GM12878 (cell line): ENCODE measurements at regions not wholly inside any gene's neighbourhood (a gene's known extent, or its start where the extent isn't known, plus 50 kb on each side); places are given as distances from the start of the nearest gene placed in this dataset.

Experiments
- ATAC-seq: fragments of 200-7000 bp; cut with Tn5 transposase; 3 replicates; pipeline ENCODE4 v1.9.1; 2020; ENCODE audit warnings: mild to moderate bottlenecking, moderate library complexity
- BruUV-seq: library from RNA; stranded (reverse); fragments of 400-500 nt; replicated peaks from 2 replicates; lab custom pipeline; 2021; lab: Mats Ljungman, UMichigan
- CTCF ChIA-PET: fragments of 300-600 bp; sonication (Branson Sonifier 250); formaldehyde crosslinking; extraction: SDS; loops from one replicate; lab custom pipeline; 2021; ENCODE audit warnings: inconsistent platforms; lab: Yijun Ruan, JAX
- POLR2A ChIA-PET: fragments of 350-600 bp; formaldehyde crosslinking; extraction: SDS; loops from one replicate; lab custom pipeline; 2021; ENCODE audit warnings: inconsistent platforms; lab: Charles Lee
- RAD21 ChIA-PET: fragments of 300-600 bp; sonication (Branson Sonifier 250); formaldehyde crosslinking; loops from one replicate; lab custom pipeline; 2023; ENCODE audit warnings: antibody characterized with exemption; ENCODE audit not compliant: unreplicated experiment; lab: Charles Lee
- SMC1A ChIA-PET: fragments of 300-600 bp; sonication (Branson Sonifier 250); formaldehyde crosslinking; loops from one replicate; lab custom pipeline; 2023; ENCODE audit not compliant: unreplicated experiment, uncharacterized antibody; lab: Charles Lee
- DNase-seq: peaks from one replicate; pipeline ENCODE4 v3.0.0-alpha.2; 2011; ENCODE audit warnings: low read depth, low spot score
- FAIRE-seq: peaks from 3 replicates; lab custom pipeline; 2011; peaks lifted over from hg19 to GRCh38; lab: Jason Lieb, UNC
- H2AFZ ChIP-seq: 2 replicates; pipeline ENCODE4 v1.6.0; 2011; ENCODE audit warnings: low read depth, low read length, control low read depth; ENCODE audit not compliant: control insufficient read depth
- H3K27ac ChIP-seq: 2 replicates; pipeline ENCODE4 v1.5.1; 2011; ENCODE audit warnings: control low read depth; ENCODE audit not compliant: control insufficient read depth, insufficient read depth
- H3K27me3 ChIP-seq, 2 experiments: replicated peaks in 1 of 2; 2 replicates each; pipeline versions ENCODE4 v1.6.0 to v1.6.1; 2011; ENCODE audit warnings: low read length in 1 of 2; ENCODE audit not compliant: control insufficient read depth in 2 of 2, insufficient read depth in 2 of 2
- H3K36me3 ChIP-seq, 2 experiments: 2 replicates each; pipeline ENCODE4 v1.5.1; 2011; ENCODE audit warnings: low read length in 1 of 2; ENCODE audit not compliant: control insufficient read depth in 2 of 2, insufficient read depth in 2 of 2
- H3K4me1 ChIP-seq: 2 replicates; pipeline ENCODE4 v1.6.1; 2011; ENCODE audit warnings: mild to moderate bottlenecking, low read length, moderate library complexity, mixed read lengths; ENCODE audit not compliant: control insufficient read depth, insufficient read depth
- H3K4me2 ChIP-seq: 2 replicates; pipeline ENCODE4 v1.6.0; 2011; ENCODE audit warnings: control low read depth; ENCODE audit not compliant: control insufficient read depth, insufficient read depth
- H3K4me3 ChIP-seq: fragments of 200-600 bp; sonication (generic); 2 replicates; pipeline ENCODE4 v1.5.1; 2016
- H3K79me2 ChIP-seq: 2 replicates; pipeline ENCODE4 v1.6.0; 2011; ENCODE audit warnings: low read length; ENCODE audit not compliant: control insufficient read depth, insufficient read depth
- H3K9ac ChIP-seq: 2 replicates; pipeline ENCODE4 v1.8.0; 2011; ENCODE audit warnings: low read length, control low read depth, mixed read lengths; ENCODE audit not compliant: control insufficient read depth, insufficient read depth
- H3K9me3 ChIP-seq: replicated peaks from 3 replicates; pipeline ENCODE4 v1.5.1; 2011; ENCODE audit warnings: mild to moderate bottlenecking, low read length; ENCODE audit not compliant: control insufficient read depth, insufficient read depth
- H4K20me1 ChIP-seq: 2 replicates; pipeline ENCODE4 v1.6.0; 2011; ENCODE audit not compliant: control insufficient read depth, insufficient read depth
- EGR1 ChIP-seq, 2 experiments: IDR thresholded peaks; 1 replicate in 1 of 2; 2 replicates in 1 of 2; pipeline ENCODE4 v1.6.1; 2011 to 2012; ENCODE audit warnings: low read depth in 2 of 2, low read length in 2 of 2, borderline replicate concordance in 1 of 2, mild to moderate bottlenecking in 1 of 2, moderate library complexity in 1 of 2
- NFIC ChIP-seq: IDR thresholded peaks from 2 replicates; pipeline ENCODE4 v1.6.1; 2012; ENCODE audit warnings: low read depth, mild to moderate bottlenecking, inconsistent platforms, low read length, moderate library complexity
- RBBP5 ChIP-seq: fragments of 200-600 bp; sonication (generic); conservative IDR thresholded peaks from 2 replicates; pipeline ENCODE4 v1.6.1; 2016
- SIN3A ChIP-seq: IDR thresholded peaks from 2 replicates; pipeline ENCODE4 v1.6.1; 2012; ENCODE audit warnings: low read depth, low read length, improper control_type of control experiment
- SMAD1 ChIP-seq: fragments of 450-650 bp; IDR thresholded peaks from 2 replicates; pipeline ENCODE4 v1.6.1; 2018; ENCODE audit warnings: mild to moderate bottlenecking, low read depth; ENCODE audit not compliant: partially characterized antibody
- SMAD5 ChIP-seq: IDR thresholded peaks from 2 replicates; pipeline ENCODE4 v1.6.1; 2016; ENCODE audit warnings: antibody characterized with exemption, low read depth
- SREBF2 ChIP-seq: IDR thresholded peaks from 2 replicates; pipeline ENCODE4 v1.6.1; 2012; ENCODE audit warnings: mild to moderate bottlenecking, low read length
- WGBS: methylation state at CpG from one replicate; pipeline ENCODE4 v1.1.6; 2016; ENCODE audit warnings: low lambda C conversion rate; ENCODE audit not compliant: insufficient replicate concordance, insufficient coverage; ENCODE audit errors: missing lambda C conversion rate; 5-methylcytosine and 5-hydroxymethylcytosine counted together
- in situ Hi-C: fragments of 300-500 bp; cut with MboI; formaldehyde crosslinking; loops from 9 replicates; pipeline ENCODE4 v1.14.3; 2018; ENCODE audit warnings: mixed read lengths
- intact Hi-C: fragments of 100-400 bp; cut with micrococcal nuclease; formaldehyde crosslinking; loops from one replicate; pipeline ENCODE4 v1.14.2; 2022; ENCODE audit not compliant: unreplicated experiment
- TF ChIP-seq, protein P1 (sequence below): IDR thresholded peaks from 2 replicates; pipeline ENCODE4 v1.6.1; 2011; ENCODE audit warnings: borderline replicate concordance, low read depth, mild to moderate bottlenecking, moderate library complexity, low read length; ENCODE audit not compliant: insufficient read depth, poor library complexity, severe bottlenecking
- TF ChIP-seq, protein P2 (sequence below): fragments of 450-650 bp; IDR thresholded peaks from 2 replicates; pipeline ENCODE4 v1.6.1; 2017; ENCODE audit warnings: mild to moderate bottlenecking

DNA sequence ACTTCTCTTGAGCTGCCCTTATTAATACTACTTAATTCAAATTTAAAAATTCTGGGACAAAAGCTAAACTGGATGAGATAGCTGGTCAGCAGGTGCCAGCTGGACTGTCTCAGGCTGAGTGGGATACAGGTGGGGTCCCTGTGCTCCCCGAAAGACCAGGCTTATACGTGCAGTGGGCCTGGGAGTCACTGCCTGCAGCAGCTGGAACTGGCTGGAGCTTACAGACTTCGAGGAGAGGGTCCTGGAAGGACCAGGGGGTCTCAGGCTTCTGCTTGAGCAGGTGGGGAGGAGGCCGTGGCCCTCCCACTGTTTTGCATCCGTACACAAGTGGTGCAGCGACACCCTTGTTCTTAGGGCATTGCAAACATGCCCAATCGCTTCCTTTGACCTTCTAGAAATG lies 203.7 kb downstream of the GLRX3 start:
- 5% methylated on average over 7 of the region's 7 CpGs for WGBS
- no peak overlapping the region for H3K9ac ChIP-seq
- DNase-seq (no peak), ATAC-seq (no peak), FAIRE-seq (no peak)
- no peaks in the 10 kb centered on the region for H3K36me3 ChIP-seq
- BruUV-seq: no TSS peak
- no peak overlapping the region for H3K4me2 ChIP-seq
- ChIA-PET SMC1A (no interaction called here), POLR2A (no interaction called here), CTCF (no interaction called here), RAD21 (no interaction called here)
- no peak overlapping the region for H3K4me3 ChIP-seq
- no peak overlapping the region for H3K27ac ChIP-seq
- in situ Hi-C loops: no loop called here
- intact Hi-C loops: no loop called here
- no peaks in the 10 kb centered on the region for H3K9me3 ChIP-seq
- H3K79me2 ChIP-seq: no peaks in the 10 kb centered on the region
- no peaks in the 10 kb centered on the region for H3K27me3 ChIP-seq
- H2AFZ ChIP-seq: no peak overlapping the region
- H3K4me1 ChIP-seq: no peaks in the 10 kb centered on the region
- no peaks in the 10 kb centered on the region for H4K20me1 ChIP-seq
- TF ChIP-seq SMAD1 (no peak), SMAD5 (no peak), SREBF2 (no peak), RBBP5 (no peak), NFIC (no peak), EGR1 (IDR thresholded peaks at IDR 0.05; ENCODE audit: borderline replicate concordance in 1 of 2, low read depth in 2 of 2, low read length in 2 of 2) (no peak), SIN3A (no peak)
- TF ChIP-seq, protein P1, sequence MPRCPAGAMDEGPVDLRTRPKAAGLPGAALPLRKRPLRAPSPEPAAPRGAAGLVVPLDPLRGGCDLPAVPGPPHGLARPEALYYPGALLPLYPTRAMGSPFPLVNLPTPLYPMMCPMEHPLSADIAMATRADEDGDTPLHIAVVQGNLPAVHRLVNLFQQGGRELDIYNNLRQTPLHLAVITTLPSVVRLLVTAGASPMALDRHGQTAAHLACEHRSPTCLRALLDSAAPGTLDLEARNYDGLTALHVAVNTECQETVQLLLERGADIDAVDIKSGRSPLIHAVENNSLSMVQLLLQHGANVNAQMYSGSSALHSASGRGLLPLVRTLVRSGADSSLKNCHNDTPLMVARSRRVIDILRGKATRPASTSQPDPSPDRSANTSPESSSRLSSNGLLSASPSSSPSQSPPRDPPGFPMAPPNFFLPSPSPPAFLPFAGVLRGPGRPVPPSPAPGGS: no peak
- TF ChIP-seq, protein P2, sequence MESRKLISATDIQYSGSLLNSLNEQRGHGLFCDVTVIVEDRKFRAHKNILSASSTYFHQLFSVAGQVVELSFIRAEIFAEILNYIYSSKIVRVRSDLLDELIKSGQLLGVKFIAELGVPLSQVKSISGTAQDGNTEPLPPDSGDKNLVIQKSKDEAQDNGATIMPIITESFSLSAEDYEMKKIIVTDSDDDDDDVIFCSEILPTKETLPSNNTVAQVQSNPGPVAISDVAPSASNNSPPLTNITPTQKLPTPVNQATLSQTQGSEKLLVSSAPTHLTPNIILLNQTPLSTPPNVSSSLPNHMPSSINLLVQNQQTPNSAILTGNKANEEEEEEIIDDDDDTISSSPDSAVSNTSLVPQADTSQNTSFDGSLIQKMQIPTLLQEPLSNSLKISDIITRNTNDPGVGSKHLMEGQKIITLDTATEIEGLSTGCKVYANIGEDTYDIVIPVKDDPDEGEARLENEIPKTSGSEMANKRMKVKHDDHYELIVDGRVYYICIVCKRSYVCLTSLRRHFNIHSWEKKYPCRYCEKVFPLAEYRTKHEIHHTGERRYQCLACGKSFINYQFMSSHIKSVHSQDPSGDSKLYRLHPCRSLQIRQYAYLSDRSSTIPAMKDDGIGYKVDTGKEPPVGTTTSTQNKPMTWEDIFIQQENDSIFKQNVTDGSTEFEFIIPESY: no peak
